Cerebellar nuclear complex (tissue), 1 donor: ENCODE measurements at regions not wholly inside any gene's neighbourhood (a gene's known extent, or its start where the extent isn't known, plus 50 kb on each side); places are given as distances from the start of the nearest gene placed in this dataset.
"Not testable (repeated sequence)": the region's sequence is repeated elsewhere in the genome, so short reads cannot be mapped to it uniquely, and the experiment has no call there.

ENCODE experiments used
- DNase-seq, 2 experiments: peaks; one replicate each; lab custom pipeline; 2025; lab: John Stamatoyannopoulos, UW

GRCh38 chr22:22168941-22169867 lies 75.4 kb upstream of the VPREB1 start:
- no peak for DNase-seq

- no peak for DNase-seq
Measured at GRCh38 chr22:22168190-22168940, 76.2 kb upstream of the VPREB1 start.

- no peak for DNase-seq
Measured at GRCh38 chr22:22167791-22168189, 76.8 kb upstream of the VPREB1 start.

GRCh38 chr22:22166941-22167713 lies 77.5 kb upstream of the VPREB1 start:
- DNase-seq: no peak

GRCh38 chr22:22165936-22166710 lies 78.5 kb upstream of the VPREB1 start:
- DNase-seq: no peak

- no peak for DNase-seq
Measured at GRCh38 chr22:22164541-22165272, 79.9 kb upstream of the VPREB1 start.

GRCh38 chr22:22161924-22162851 lies 82.4 kb upstream of the VPREB1 start:
- DNase-seq: no peak

GRCh38 chr22:22160768-22161167 lies 83.8 kb upstream of the VPREB1 start:
- DNase-seq: not testable (repeated sequence)

GRCh38 chr22:22159384-22159783 lies 85.2 kb upstream of the VPREB1 start:
- DNase-seq: no peak

GRCh38 chr22:22158965-22159364 lies 85.6 kb upstream of the VPREB1 start:
- DNase-seq: no peak

GRCh38 chr22:22158207-22158816 lies 86.3 kb upstream of the VPREB1 start:
- no peak for DNase-seq

- DNase-seq: no peak
Measured at GRCh38 chr22:22157348-22157725, 87.2 kb upstream of the VPREB1 start.

GRCh38 chr22:22156716-22157347 lies 87.8 kb upstream of the VPREB1 start:
- DNase-seq: no peak

GRCh38 chr22:22156348-22156715 lies 88.3 kb upstream of the VPREB1 start:
- DNase-seq: no peak

- no peak for DNase-seq
Measured at GRCh38 chr22:22155607-22156006, 89.0 kb upstream of the VPREB1 start.

GRCh38 chr22:22155146-22155545 lies 89.4 kb upstream of the VPREB1 start:
- DNase-seq: no peak

GRCh38 chr22:22154040-22154439 lies 90.5 kb upstream of the VPREB1 start:
- no peak for DNase-seq

GRCh38 chr22:22151308-22151707 lies 93.3 kb upstream of the VPREB1 start:
- DNase-seq: no peak

GRCh38 chr22:22150457-22150856 lies 94.1 kb upstream of the VPREB1 start:
- no peak for DNase-seq
